ENCODE measurements at regions not wholly inside any gene's neighbourhood (a gene's known extent, or its start where the extent isn't known, plus 50 kb on each side); places are given as distances from the start of the nearest gene placed in this dataset.

DNA sequence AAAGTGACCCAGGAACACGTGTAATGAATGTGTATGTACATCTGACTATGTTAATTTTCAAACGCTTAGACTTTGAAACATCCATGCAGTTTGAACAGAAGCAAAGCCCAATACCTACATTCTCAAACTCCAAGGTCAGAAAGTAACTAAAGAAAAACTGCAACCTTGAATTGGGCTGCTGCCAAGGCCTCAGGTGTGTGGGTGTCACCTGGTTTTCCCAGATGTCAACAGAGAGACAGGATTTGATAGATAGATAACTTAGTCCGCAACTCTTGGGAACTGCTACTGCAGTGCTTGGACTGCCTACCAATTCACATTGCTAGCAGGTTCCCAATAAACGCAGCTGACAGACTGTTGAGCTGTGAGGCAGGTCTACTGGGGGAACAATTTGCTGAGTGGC is 78.7 kb upstream of the PAPOLG start:
- no peak for TF ChIP-seq CTCF (IDR thresholded peaks at IDR 0.05)
- no peak for TF ChIP-seq POLR2A (IDR thresholded peaks at IDR 0.05)

Data from body of pancreas (tissue), 4 donors.